GM12875 (cell line): ENCODE measurements at regions not wholly inside any gene's neighbourhood (a gene's known extent, or its start where the extent isn't known, plus 50 kb on each side); places are given as distances from the start of the nearest gene placed in this dataset.

ENCODE experiments used
- H3K4me3 ChIP-seq: one replicate; pipeline ENCODE4 v1.5.1; 2011; ENCODE audit warnings: low read depth, low read length, control low read depth
- CTCF ChIP-seq: IDR thresholded peaks from 2 replicates; pipeline ENCODE4 v1.5.1; 2011; ENCODE audit warnings: low read depth, mild to moderate bottlenecking, control low read depth, inconsistent platforms, low read length, moderate library complexity, borderline replicate concordance; ENCODE audit not compliant: insufficient read depth

DNA sequence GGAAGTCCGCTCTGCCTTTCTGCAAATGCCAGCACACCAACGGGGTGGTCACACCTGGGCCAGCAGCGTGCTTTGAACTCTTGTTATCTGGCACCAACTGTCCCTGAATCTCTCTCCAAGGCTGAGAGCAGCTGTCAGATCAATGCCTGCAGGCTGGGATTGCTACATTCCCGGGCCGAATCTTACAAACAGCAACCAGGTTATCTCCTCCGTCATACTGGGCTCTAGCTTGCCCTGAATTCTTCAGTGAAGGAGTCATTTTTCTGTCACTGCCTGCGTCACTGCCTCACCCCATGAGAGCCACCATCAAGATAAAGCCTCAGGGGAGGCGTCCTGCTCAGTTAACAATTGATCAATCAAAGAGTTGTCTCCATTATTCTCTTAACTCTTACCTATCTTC lies 329.4 kb upstream of the PPARGC1A start:
- no peak overlapping the region for H3K4me3 ChIP-seq
- TF ChIP-seq CTCF = no peak

DNA sequence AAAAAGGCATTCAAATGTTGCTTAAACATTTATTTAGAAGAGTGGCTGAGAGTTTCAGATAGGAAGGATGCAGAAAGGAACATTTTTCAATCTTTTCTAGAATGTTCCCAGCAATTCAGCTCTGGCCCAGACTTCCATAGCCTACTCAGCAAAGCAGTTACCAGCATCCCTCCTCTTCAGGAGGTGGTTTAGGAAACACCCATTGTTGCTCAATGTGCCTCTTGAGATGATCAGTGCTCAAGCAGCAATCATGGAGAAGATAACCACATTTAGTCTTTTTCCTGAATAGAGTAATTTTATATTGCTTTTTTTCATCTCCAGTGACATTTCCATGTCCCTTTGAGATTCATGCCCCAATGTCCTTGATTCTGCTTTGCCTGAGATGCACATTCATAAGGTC lies 328.7 kb upstream of the PPARGC1A start:
- no peak overlapping the region for H3K4me3 ChIP-seq
- no peak for TF ChIP-seq CTCF

- H3K4me3 ChIP-seq = no peak overlapping the region
- no peak for TF ChIP-seq CTCF
Measured at GRCh38 chr4:24214796-24215195, 324.9 kb upstream of the PPARGC1A start.

DNA sequence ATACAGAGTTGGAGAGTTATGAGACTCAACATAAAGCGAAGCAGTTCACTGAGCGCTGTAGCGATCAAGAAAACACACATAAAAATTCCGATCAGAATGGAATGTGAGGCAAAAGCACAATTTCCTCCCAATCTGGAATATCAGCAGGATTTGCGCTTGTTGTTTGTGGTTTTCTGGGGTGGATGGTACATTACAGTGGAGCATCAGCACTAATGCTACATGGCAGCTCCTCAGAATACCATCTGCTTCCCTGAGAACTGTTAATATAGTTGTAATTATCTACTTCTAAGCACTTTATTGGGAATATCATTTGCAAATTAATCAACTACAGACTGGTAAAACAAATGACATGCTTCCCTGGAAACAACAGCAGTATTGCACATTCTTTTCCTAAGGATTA lies 324.1 kb upstream of the PPARGC1A start:
- H3K4me3 ChIP-seq = no peak overlapping the region
- TF ChIP-seq CTCF = no peak

DNA sequence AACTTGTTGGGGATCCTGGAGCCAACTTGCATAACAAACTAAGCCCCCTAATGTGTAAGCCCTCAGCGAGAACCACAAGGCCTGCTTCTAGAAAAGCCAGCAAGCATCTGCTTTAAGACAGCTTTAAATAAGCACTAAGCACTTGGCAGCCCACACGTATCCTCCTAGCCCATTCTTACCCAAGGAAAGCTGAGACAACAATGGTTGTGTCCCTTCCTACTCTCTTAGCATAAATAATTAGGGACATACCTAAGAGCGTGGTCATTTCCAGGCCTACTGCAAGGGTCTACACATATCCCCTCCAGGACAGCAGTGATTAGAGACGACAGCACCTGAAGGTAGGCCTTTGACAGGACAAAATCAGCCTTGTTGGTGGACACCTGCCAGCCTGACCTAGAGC lies 322.8 kb upstream of the PPARGC1A start:
- no peak for TF ChIP-seq CTCF
- H3K4me3 ChIP-seq = no peak overlapping the region

GRCh38 chr4:24211856-24212255 lies 322.0 kb upstream of the PPARGC1A start:
- TF ChIP-seq CTCF = no peak
- H3K4me3 ChIP-seq = no peak overlapping the region

- no peak overlapping the region for H3K4me3 ChIP-seq
- TF ChIP-seq CTCF = no peak
Measured at GRCh38 chr4:24210332-24210902, 320.6 kb upstream of the PPARGC1A start.
